ENCODE measurements at regions not wholly inside any gene's neighbourhood (a gene's known extent, or its start where the extent isn't known, plus 50 kb on each side); places are given as distances from the start of the nearest gene placed in this dataset.

- H3K9ac ChIP-seq, result no peak overlapping the region
- 53% methylated on average over 5 of the region's 5 CpGs for WGBS (ENCODE audit: low lambda C conversion rate)
- TF ChIP-seq JUND (IDR thresholded peaks at IDR 0.05) (no peak), TAF1 (IDR thresholded peaks at IDR 0.05; ENCODE audit: borderline replicate concordance, low read depth, low read length) (no peak), MAX (IDR thresholded peaks at IDR 0.05; ENCODE audit: low read depth) (no peak), MXI1 (IDR thresholded peaks at IDR 0.05; ENCODE audit: low read depth, low read length) (no peak), FOXJ3 (CRISPR knock-in tag; IDR thresholded peaks at IDR 0.05) (no peak)
These were observed 61.7 kb upstream of the SLC27A6 start for GRCh38 chr5:128903550-128903949.

GRCh38 chr5:128904805-128905567, 60.3 kb upstream of the SLC27A6 start:
- Histone ChIP-seq H3K4me1 (ENCODE audit: control insufficient read depth in 1 of 2, insufficient read depth in 2 of 2, low read depth in 1 of 2, low read length in 1 of 2) (no peaks in the 10 kb centered on the region; a peak in 1 of 4 replicates), H2AFZ (ENCODE audit: low read depth) (no peak overlapping the region), H4K20me1 (ENCODE audit: insufficient read depth) (no peaks in the 10 kb centered on the region), H3K36me3 (replicated peaks in 1 of 2; ENCODE audit: control insufficient read depth in 1 of 2, insufficient read depth in 2 of 2, low read length in 1 of 2) (no peaks in the 10 kb centered on the region), H3K27me3 (ENCODE audit: insufficient read depth) (no peaks in the 10 kb centered on the region), H3K4me2 (no peak overlapping the region), H3K9ac (no peak overlapping the region), H3K27ac (ENCODE audit: low read depth in 2 of 2, low read length in 1 of 2) (no peak overlapping the region), H3K9me2 (no peaks in the 10 kb centered on the region), H3K4me3 (ENCODE audit: low read depth in 2 of 2, low read length in 1 of 2) (no peak overlapping the region; a peak in 1 of 4 replicates), H3K9me3 (no peaks in the 10 kb centered on the region), H3F3A (replicated peaks; ENCODE audit: insufficient read depth) (no peaks in the 10 kb centered on the region), H3K79me2 (ENCODE audit: insufficient read depth) (no peaks in the 10 kb centered on the region)
- TF ChIP-seq FOXM1 (IDR thresholded peaks at IDR 0.05; ENCODE audit: low read depth) (no peak), RXRA (IDR thresholded peaks at IDR 0.05; ENCODE audit: borderline replicate concordance, low read depth) (no peak), SMC3 (IDR thresholded peaks at IDR 0.05; ENCODE audit: low read depth, low read length) (no peak), POLR2AphosphoS5 (IDR thresholded peaks at IDR 0.05; ENCODE audit: low read depth, low read length) (no peak), MAX (IDR thresholded peaks at IDR 0.05; ENCODE audit: low read depth) (no peak), MXI1 (IDR thresholded peaks at IDR 0.05; ENCODE audit: low read depth, low read length) (no peak), NFIC (IDR thresholded peaks at IDR 0.05; ENCODE audit: borderline replicate concordance) (no peak), PBX3 (IDR thresholded peaks at IDR 0.05) (no peak), TEAD4 (IDR thresholded peaks at IDR 0.05; ENCODE audit: borderline replicate concordance, insufficient read depth) (no peak), TAF1 (IDR thresholded peaks at IDR 0.05; ENCODE audit: borderline replicate concordance, low read depth, low read length) (no peak), SIN3A (IDR thresholded peaks at IDR 0.05; ENCODE audit: borderline replicate concordance, low read depth, low read length) (no peak), USF2 (IDR thresholded peaks at IDR 0.05; ENCODE audit: borderline replicate concordance, low read depth, low read length) (no peak), NRF1 (IDR thresholded peaks at IDR 0.05; ENCODE audit: low read depth, low read length) (no peak), RCOR1 (IDR thresholded peaks at IDR 0.05; ENCODE audit: low read length) (no peak), ELF1 (IDR thresholded peaks at IDR 0.05) (no peak), GABPA (IDR thresholded peaks at IDR 0.05; ENCODE audit: low read depth) (no peak), CTCF (IDR thresholded peaks at IDR 0.05) (no peak), EP300 (IDR thresholded peaks at IDR 0.05; ENCODE audit: borderline replicate concordance in 1 of 2, low read depth in 1 of 2, low read length in 1 of 2) (no peak)
- DNase-seq, result no peak
- 40% methylated on average over 3 of the region's 3 CpGs for WGBS (ENCODE audit: low lambda C conversion rate)
- CTCF ChIA-PET, result interaction anchor here (0.6 to 3.5 kb wide), 27 partner anchors 8 to 862 kb away, joined by 3 to 54 read pairs (median 3); partner anchors contain the start of gene ISOC1
- POLR2A ChIA-PET, result no interaction called here

More at GRCh38 chr5:128903550-128903949, 61.7 kb upstream of the SLC27A6 start:
- Histone ChIP-seq H4K20me1 (ENCODE audit: insufficient read depth) (no peaks in the 10 kb centered on the region), H3K9me2 (no peaks in the 10 kb centered on the region), H3F3A (replicated peaks; ENCODE audit: insufficient read depth) (no peaks in the 10 kb centered on the region), H3K4me1 (ENCODE audit: control insufficient read depth in 1 of 2, insufficient read depth in 2 of 2, low read depth in 1 of 2, low read length in 1 of 2) (no peaks in the 10 kb centered on the region; a peak in 1 of 4 replicates), H3K27ac (ENCODE audit: low read depth in 2 of 2, low read length in 1 of 2) (no peak overlapping the region), H3K79me2 (ENCODE audit: insufficient read depth) (no peaks in the 10 kb centered on the region), H3K27me3 (ENCODE audit: insufficient read depth) (no peaks in the 10 kb centered on the region), H3K4me3 (ENCODE audit: low read depth in 2 of 2, low read length in 1 of 2) (no peak overlapping the region), H3K36me3 (replicated peaks in 1 of 2; ENCODE audit: control insufficient read depth in 1 of 2, insufficient read depth in 2 of 2, low read length in 1 of 2) (no peaks in the 10 kb centered on the region), H3K4me2 (no peak overlapping the region), H2AFZ (ENCODE audit: low read depth) (no peak overlapping the region), H3K9me3 (no peaks in the 10 kb centered on the region)
- CTCF ChIA-PET, result interaction anchor here (1.4 to 2.7 kb wide), 2 partner anchors 150 to 868 kb away, joined by 3 to 9 read pairs; no protein-coding TSS in a partner anchor
- no peak for DNase-seq
- POLR2A ChIA-PET, result no interaction called here
